PFSK-1 (cell line): ENCODE measurements at regions not wholly inside any gene's neighbourhood (a gene's known extent, or its start where the extent isn't known, plus 50 kb on each side); places are given as distances from the start of the nearest gene placed in this dataset.

Source experiments
- FOXP2 ChIP-seq: optimal IDR thresholded peaks from 2 replicates; pipeline ENCODE3; 2011; ENCODE audit warnings: borderline replicate concordance, control low read depth, inconsistent platforms; ENCODE audit not compliant: insufficient read depth; ENCODE audit errors: extremely low read length, extremely low read depth
- POLR2AphosphoS5 ChIP-seq: IDR thresholded peaks from 2 replicates; pipeline ENCODE4 v1.6.1; 2012; ENCODE audit warnings: low read depth, mild to moderate bottlenecking, control low read depth, low read length, moderate library complexity
- REST ChIP-seq, 2 experiments: IDR thresholded peaks; 2 replicates each; pipeline versions ENCODE4 v1.6.1 to v1.8.0; 2011 to 2012; ENCODE audit warnings: low read depth in 2 of 2, low read length in 2 of 2, control low read depth in 1 of 2, inconsistent platforms in 1 of 2, mild to moderate bottlenecking in 1 of 2, moderate library complexity in 1 of 2; ENCODE audit not compliant: insufficient read depth in 1 of 2
- SIN3A ChIP-seq: IDR thresholded peaks from 2 replicates; pipeline ENCODE4 v1.6.1; 2012; ENCODE audit warnings: mild to moderate bottlenecking, low read length, moderate library complexity, borderline replicate concordance; ENCODE audit not compliant: insufficient read depth
- TAF1 ChIP-seq: IDR thresholded peaks from 2 replicates; pipeline ENCODE4 v1.6.1; 2012; ENCODE audit warnings: low read length, control low read depth, borderline replicate concordance; ENCODE audit not compliant: insufficient read depth

- TF ChIP-seq REST (IDR thresholded peaks at IDR 0.05; ENCODE audit: insufficient read depth in 1 of 2, low read depth in 2 of 2, low read length in 2 of 2) (no peak), TAF1 (no peak), FOXP2 (no peak)
Measured at GRCh38 chr5:74576941-74577456, 63.5 kb downstream of the ENC1 start.

- no peak for TF ChIP-seq POLR2AphosphoS5
- no peak for TF ChIP-seq TAF1
- no peak for TF ChIP-seq FOXP2
- TF ChIP-seq SIN3A, result no peak
- TF ChIP-seq REST (IDR thresholded peaks at IDR 0.05; ENCODE audit: insufficient read depth in 1 of 2, low read depth in 2 of 2, low read length in 2 of 2), result no peak
Measured at GRCh38 chr5:74575741-74576538, 64.6 kb downstream of the ENC1 start.

GRCh38 chr5:74570250-74570649 lies 70.3 kb downstream of the ENC1 start:
- no peak for TF ChIP-seq REST (IDR thresholded peaks at IDR 0.05; ENCODE audit: insufficient read depth in 1 of 2, low read depth in 2 of 2, low read length in 2 of 2)
- TF ChIP-seq FOXP2, result no peak
- no peak for TF ChIP-seq POLR2AphosphoS5
- no peak for TF ChIP-seq TAF1
- no peak for TF ChIP-seq SIN3A

- TF ChIP-seq FOXP2, result no peak
- no peak for TF ChIP-seq SIN3A
- no peak for TF ChIP-seq REST (IDR thresholded peaks at IDR 0.05; ENCODE audit: insufficient read depth in 1 of 2, low read depth in 2 of 2, low read length in 2 of 2)
- TF ChIP-seq TAF1, result no peak
- TF ChIP-seq POLR2AphosphoS5, result no peak
Measured at GRCh38 chr5:74567411-74567995, 73.0 kb downstream of the ENC1 start.
